H1 (cell line): ENCODE measurements at regions not wholly inside any gene's neighbourhood (a gene's known extent, or its start where the extent isn't known, plus 50 kb on each side); places are given as distances from the start of the nearest gene placed in this dataset.

Experiments
- CTCF ChIA-PET: fragments of 300-600 bp; sonication (Branson Sonifier 250); formaldehyde crosslinking; loops from one replicate; lab custom pipeline; 2021; ENCODE audit not compliant: partially characterized antibody; lab: Charles Lee
- POLR2A ChIA-PET: fragments of 300-600 bp; sonication (Branson Sonifier 250); formaldehyde crosslinking; loops from one replicate; lab custom pipeline; 2021; ENCODE audit warnings: inconsistent platforms; ENCODE audit not compliant: partially characterized antibody; lab: Charles Lee
- DNase-seq, 2 experiments: peaks; one replicate each; pipeline versions ENCODE4 v3.0.0 to v3.0.0-alpha.2; 2010 to 2022; ENCODE audit warnings: low spot score in 2 of 2, low read depth in 1 of 2, mixed read lengths in 1 of 2
- FAIRE-seq: peaks from 2 replicates; lab custom pipeline; 2011; peaks lifted over from hg19 to GRCh38; lab: Jason Lieb, UNC
- H2AFZ ChIP-seq: 2 replicates; pipeline ENCODE4 v1.8.1; 2012; ENCODE audit warnings: low read length, inconsistent platforms
- H2AK5ac ChIP-seq: 2 replicates; pipeline ENCODE4 v1.6.1; 2013; ENCODE audit warnings: low read depth, low read length
- H2BK120ac ChIP-seq: replicated peaks from 2 replicates; pipeline ENCODE3; 2013; ENCODE audit warnings: low read depth, low read length, inconsistent platforms
- H2BK12ac ChIP-seq: 2 replicates; pipeline ENCODE4 v1.6.1; 2013; ENCODE audit warnings: low read depth, low read length
- H2BK15ac ChIP-seq: 2 replicates; pipeline ENCODE4 v1.6.1; 2013; ENCODE audit warnings: low read length
- H2BK20ac ChIP-seq: 2 replicates; pipeline ENCODE4 v1.6.1; 2013; ENCODE audit warnings: low read length
- H2BK5ac ChIP-seq: 2 replicates; pipeline ENCODE4 v1.6.1; 2013; ENCODE audit warnings: low read depth, low read length
- H3K14ac ChIP-seq: 2 replicates; pipeline ENCODE4 v1.6.1; 2013; ENCODE audit warnings: inconsistent platforms; ENCODE audit not compliant: insufficient read length
- H3K18ac ChIP-seq: 2 replicates; pipeline ENCODE4 v1.6.1; 2013; ENCODE audit warnings: low read length; ENCODE audit errors: extremely low read depth
- H3K23ac ChIP-seq: 2 replicates; pipeline ENCODE4 v1.6.1; 2013; ENCODE audit warnings: inconsistent platforms; ENCODE audit not compliant: insufficient read length
- H3K23me2 ChIP-seq: 2 replicates; pipeline ENCODE4 v1.6.1; 2013; ENCODE audit warnings: low read depth, low read length
- H3K27ac ChIP-seq: 2 replicates; pipeline ENCODE4 v1.6.1; 2011; ENCODE audit warnings: low read depth, low read length, inconsistent platforms
- H3K27me3 ChIP-seq, 4 experiments: replicated peaks in 1 of 4; 1 replicate in 1 of 4; 2 replicates in 3 of 4; pipeline versions ENCODE4 v1.6.1 to v1.8.1; 2011 to 2013; ENCODE audit warnings: low read length in 3 of 4, mild to moderate bottlenecking in 3 of 4, inconsistent platforms in 2 of 4, mixed read lengths in 2 of 4, moderate library complexity in 1 of 4; ENCODE audit not compliant: control insufficient read depth in 3 of 4, insufficient read depth in 3 of 4; ENCODE audit errors: extremely low read depth in 1 of 4
- H3K36me3 ChIP-seq, 4 experiments: 2 replicates each; pipeline versions ENCODE4 v1.6.1 to v1.8.1; 2011 to 2013; ENCODE audit warnings: mild to moderate bottlenecking in 4 of 4, low read length in 3 of 4, moderate library complexity in 2 of 4, control low read depth in 1 of 4, inconsistent platforms in 1 of 4; ENCODE audit not compliant: insufficient read depth in 4 of 4, control insufficient read depth in 2 of 4
- H3K4ac ChIP-seq: replicated peaks from 2 replicates; pipeline ENCODE3; 2013; ENCODE audit warnings: low read length, low read depth, mixed read lengths, inconsistent platforms; ENCODE audit not compliant: insufficient read length
- H3K4me1 ChIP-seq, 4 experiments: replicated peaks in 1 of 4; 1 replicate in 1 of 4; 2 replicates in 3 of 4; pipeline versions ENCODE4 v1.6.1 to v1.8.1; 2011 to 2013; ENCODE audit warnings: low read length in 3 of 4, inconsistent platforms in 2 of 4, mixed read lengths in 1 of 4; ENCODE audit not compliant: insufficient read depth in 4 of 4, control insufficient read depth in 3 of 4
- H3K4me2 ChIP-seq, 2 experiments: 2 replicates each; pipeline versions ENCODE4 v1.6.1 to v1.8.1; 2011 to 2013; ENCODE audit warnings: low read depth in 2 of 2, low read length in 2 of 2, control low read depth in 1 of 2, inconsistent platforms in 1 of 2, mild to moderate bottlenecking in 1 of 2; ENCODE audit not compliant: insufficient read depth in 1 of 2
- H3K4me3 ChIP-seq, 4 experiments: fragments of 200-600, 300-600 bp in 1 of 4; sonication (generic), shearing (Covaris generic), sonication (Bioruptor Twin) in 1 of 4; 2 replicates each; pipeline versions ENCODE4 v1.5.1 to v1.8.1; 2011 to 2016; ENCODE audit warnings: low read length in 4 of 4, low read depth in 3 of 4, control low read depth in 2 of 4, inconsistent platforms in 2 of 4, mild to moderate bottlenecking in 2 of 4, mixed read lengths in 1 of 4, moderate library complexity in 1 of 4; ENCODE audit not compliant: insufficient read depth in 2 of 4; ENCODE audit errors: extremely low read depth in 1 of 4
- H3K56ac ChIP-seq: replicated peaks from 2 replicates; pipeline ENCODE3; 2013; ENCODE audit warnings: low read depth, mild to moderate bottlenecking, mixed read lengths, low read length, inconsistent platforms; ENCODE audit not compliant: insufficient read length
- H3K79me1 ChIP-seq: 2 replicates; pipeline ENCODE4 v1.6.1; 2013; ENCODE audit warnings: low read depth, low read length, control low read depth
- H3K79me2 ChIP-seq, 2 experiments: 2 replicates each; pipeline versions ENCODE4 v1.6.1 to v1.8.1; 2012 to 2013; ENCODE audit warnings: low read length in 2 of 2, mild to moderate bottlenecking in 2 of 2, inconsistent platforms in 1 of 2; ENCODE audit not compliant: insufficient read depth in 2 of 2, control insufficient read depth in 1 of 2
- H3K9ac ChIP-seq, 4 experiments: replicated peaks in 1 of 4; 1 replicate in 1 of 4; 2 replicates in 3 of 4; pipeline versions ENCODE4 v1.6.1 to v1.8.1; 2011 to 2013; ENCODE audit warnings: low read depth in 3 of 4, low read length in 3 of 4, control low read depth in 2 of 4, mild to moderate bottlenecking in 2 of 4, moderate library complexity in 2 of 4, inconsistent platforms in 1 of 4; ENCODE audit errors: extremely low read depth in 1 of 4
- H3K9me3 ChIP-seq, 2 experiments: 2 replicates each; pipeline versions ENCODE4 v1.6.1 to v1.8.1; 2012 to 2013; ENCODE audit warnings: mild to moderate bottlenecking in 2 of 2, moderate library complexity in 2 of 2, control low read depth in 1 of 2, inconsistent platforms in 1 of 2, low read depth in 1 of 2, low read length in 1 of 2, mixed read lengths in 1 of 2; ENCODE audit not compliant: insufficient read depth in 2 of 2
- H4K20me1 ChIP-seq, 2 experiments: replicated peaks in 1 of 2; 2 replicates each; pipeline versions ENCODE3 to v1.8.1; 2011 to 2013; ENCODE audit warnings: inconsistent platforms in 2 of 2, low read length in 2 of 2, mild to moderate bottlenecking in 1 of 2; ENCODE audit not compliant: insufficient read depth in 2 of 2, control insufficient read depth in 1 of 2
- H4K5ac ChIP-seq: 2 replicates; pipeline ENCODE4 v1.6.1; 2013; ENCODE audit warnings: low read length, low read depth, mixed read lengths, inconsistent platforms; ENCODE audit not compliant: insufficient read length
- H4K8ac ChIP-seq: 2 replicates; pipeline ENCODE4 v1.8.0; 2013; ENCODE audit warnings: mild to moderate bottlenecking, moderate library complexity, low read length, inconsistent platforms; ENCODE audit not compliant: insufficient read depth; ENCODE audit errors: extremely low read depth
- H4K91ac ChIP-seq: replicated peaks from 2 replicates; pipeline ENCODE3; 2013; ENCODE audit warnings: low read length, mixed read lengths, inconsistent platforms; ENCODE audit not compliant: insufficient read length
- ATF2 ChIP-seq: IDR thresholded peaks from 2 replicates; pipeline ENCODE4 v1.6.1; 2012; ENCODE audit warnings: low read length, inconsistent platforms
- CHD2 ChIP-seq: IDR thresholded peaks from 2 replicates; pipeline ENCODE4 v1.6.1; 2012; ENCODE audit warnings: low read length, improper control_type of control experiment
- E2F6 ChIP-seq: IDR thresholded peaks from 2 replicates; pipeline ENCODE4 v1.6.1; 2012; ENCODE audit warnings: inconsistent platforms
- EP300 ChIP-seq, 2 experiments: IDR thresholded peaks; 1 replicate in 1 of 2; 2 replicates in 1 of 2; pipeline ENCODE4 v1.6.1; 2011 to 2012; ENCODE audit warnings: low read depth in 2 of 2, low read length in 2 of 2, mild to moderate bottlenecking in 2 of 2, borderline replicate concordance in 1 of 2, inconsistent platforms in 1 of 2, moderate library complexity in 1 of 2
- EZH2 ChIP-seq: fragments of 200-600 bp; sonication (generic); IDR thresholded peaks from 2 replicates; pipeline ENCODE4 v1.7.1; 2012; ENCODE audit warnings: low read depth, mild to moderate bottlenecking, moderate library complexity, low read length, inconsistent platforms; ENCODE audit not compliant: severe bottlenecking
- WGBS, 2 experiments: shearing (Covaris generic) in 1 of 2; methylation state at CpG; one replicate each; pipeline versions ENCODE4 v1.1.6 to v1.1.7; 2013 to 2015; ENCODE audit warnings: low lambda C conversion rate in 2 of 2, mixed read lengths in 2 of 2, inconsistent platforms in 1 of 2, low coverage in 1 of 2, missing lambda C conversion rate in 1 of 2; ENCODE audit not compliant: insufficient replicate concordance in 2 of 2, insufficient coverage in 1 of 2, insufficient read length in 1 of 2; ENCODE audit errors: extremely low coverage in 1 of 2, missing lambda C conversion rate in 1 of 2; 5-methylcytosine and 5-hydroxymethylcytosine counted together

- H2BK20ac ChIP-seq = no peak overlapping the region
- no peak overlapping the region for H3K27ac ChIP-seq
- H2BK120ac ChIP-seq = no peak overlapping the region
- no peaks in the 10 kb centered on the region for H3K79me2 ChIP-seq
- POLR2A ChIA-PET = interaction anchor here (0.9 kb wide), 1 partner anchor 147 kb away, joined by 3 read pairs; no protein-coding TSS in a partner anchor
- no peaks in the 10 kb centered on the region for H3K9me3 ChIP-seq
- H2BK5ac ChIP-seq = no peak overlapping the region
- WGBS, 2 experiments = 40% methylated on average over 2 of the region's 2 CpGs; no CpG with 5 or more reads in 1 of the 2 experiments
- DNase-seq (no peak), FAIRE-seq (peak; percentile 36)
- H2BK15ac ChIP-seq = no peak overlapping the region
- H3K23ac ChIP-seq = no peak overlapping the region
- no peak overlapping the region for H4K8ac ChIP-seq
- no peak overlapping the region for H3K56ac ChIP-seq
- CTCF ChIA-PET = interaction anchor here (1.8 to 2.8 kb wide), 3 partner anchors 10 to 129 kb away, joined by 5 to 9 read pairs (median 6); no protein-coding TSS in a partner anchor
- H2AFZ ChIP-seq = 0 out of 2 replicates have a peak overlapping the region, but pooled peaks have one; percentile 72
- no peak overlapping the region for H3K18ac ChIP-seq
- no peaks in the 10 kb centered on the region for H3K36me3 ChIP-seq
- no peak overlapping the region for H2BK12ac ChIP-seq
- no peaks in the 10 kb centered on the region for H3K27me3 ChIP-seq
- no peak overlapping the region for H3K14ac ChIP-seq
- no peak overlapping the region for H4K91ac ChIP-seq
- H3K4me1 ChIP-seq = peaks cover 0 to 5% (median 2%) of the 10 kb centered on the region in 4 experiments; a peak in 4 of 7 replicates
- no peak overlapping the region for H2AK5ac ChIP-seq
- H3K9ac ChIP-seq = no peak overlapping the region
- no peaks in the 10 kb centered on the region for H4K20me1 ChIP-seq
- no peak overlapping the region for H4K5ac ChIP-seq
- no peak overlapping the region for H3K4me2 ChIP-seq
- H3K4me3 ChIP-seq = no peak overlapping the region
- H3K23me2 ChIP-seq = peaks cover 3% of the 10 kb centered on the region; the same call in 1 of the 2 replicates
- no peaks in the 10 kb centered on the region for H3K79me1 ChIP-seq
- no peak overlapping the region for H3K4ac ChIP-seq
- no peak for TF ChIP-seq E2F6
- 0 out of 2 replicates have a peak, but pooled peaks have one; percentile 57 for TF ChIP-seq CHD2
- no peak for TF ChIP-seq EZH2
- no peak for TF ChIP-seq EP300 (IDR thresholded peaks at IDR 0.05; ENCODE audit: borderline replicate concordance in 1 of 2, low read depth in 2 of 2, low read length in 2 of 2)
- peak; percentile 72; the same call in 1 of the 2 replicates for TF ChIP-seq ATF2
These were observed 144.5 kb downstream of the CEBPB start for GRCh38 chr20:50335105-50335504.
